GM21619 (cell line): ENCODE measurements at regions not wholly inside any gene's neighbourhood (a gene's known extent, or its start where the extent isn't known, plus 50 kb on each side); places are given as distances from the start of the nearest gene placed in this dataset.
A peak's percentile ranks its signal among the peaks of the same experiment; 100 is the strongest.

Source experiments
- ATAC-seq: cut with Tn5 transposase; IDR thresholded peaks from one replicate; pipeline ENCODE4 v1.9.1; 2021; ENCODE audit not compliant: unreplicated experiment

- ATAC-seq, result no peak
Observed at GRCh38 chr4:128604204-128604603, 205.3 kb upstream of the JADE1 start.

- no peak for ATAC-seq
Observed at GRCh38 chr4:128603081-128603480, 206.4 kb upstream of the JADE1 start.

GRCh38 chr4:128601991-128602695, 207.4 kb upstream of the JADE1 start:
- no peak for ATAC-seq

- no peak for ATAC-seq
Observed at GRCh38 chr4:128600996-128601871, 208.3 kb upstream of the JADE1 start.

- no peak for ATAC-seq
Observed at GRCh38 chr4:128600410-128600809, 209.1 kb upstream of the JADE1 start.

GRCh38 chr4:128597500-128597899, 212.0 kb upstream of the JADE1 start:
- no peak for ATAC-seq

GRCh38 chr4:128596853-128597252, 212.6 kb upstream of the JADE1 start:
- no peak for ATAC-seq

GRCh38 chr4:128596115-128596514, 213.4 kb upstream of the JADE1 start:
- no peak for ATAC-seq

- ATAC-seq, result no peak
Observed at GRCh38 chr4:128591482-128591881, 218.0 kb upstream of the JADE1 start.

GRCh38 chr4:128590773-128591172, 218.7 kb upstream of the JADE1 start:
- ATAC-seq, result no peak

- no peak for ATAC-seq
Observed at GRCh38 chr4:128590034-128590740, 219.3 kb upstream of the JADE1 start.

GRCh38 chr4:128589384-128589965, 220.0 kb upstream of the JADE1 start:
- no peak for ATAC-seq

- ATAC-seq, result no peak
Observed at GRCh38 chr4:128587382-128587781, 222.1 kb upstream of the JADE1 start.

- no peak for ATAC-seq
Observed at GRCh38 chr4:128583753-128584712, 225.5 kb upstream of the JADE1 start.

- no peak for ATAC-seq
Observed at GRCh38 chr4:128582427-128582870, 227.1 kb upstream of the JADE1 start.

- no peak for ATAC-seq
Observed at GRCh38 chr4:128579154-128579853, 230.2 kb upstream of the JADE1 start.

- peak; percentile 81 for ATAC-seq
Observed at GRCh38 chr4:128574706-128575105, 234.8 kb upstream of the JADE1 start.

GRCh38 chr4:128573781-128574508, 235.6 kb upstream of the JADE1 start:
- ATAC-seq, result no peak

GRCh38 chr4:128572778-128573241, 236.7 kb upstream of the JADE1 start:
- no peak for ATAC-seq
